ENCODE measurements at regions not wholly inside any gene's neighbourhood (a gene's known extent, or its start where the extent isn't known, plus 50 kb on each side); places are given as distances from the start of the nearest gene placed in this dataset.

GRCh38 chr9:629146-629545 lies 212.4 kb upstream of the DMRT1 start:
- no peaks in the 10 kb centered on the region for H3K79me2 ChIP-seq (ENCODE audit: low read depth)
- no peak overlapping the region for H3K4me3 Mint-ChIP-seq
- peaks cover 13% of the 10 kb centered on the region for H3K4me1 ChIP-seq
- no peaks in the 10 kb centered on the region for H3K9me3 ChIP-seq (ENCODE audit: low read depth)
- no peak overlapping the region for H3K27ac ChIP-seq
- H3F3A ChIP-seq (ENCODE audit: low read depth), result no peaks in the 10 kb centered on the region
- H3K36me3 ChIP-seq, result no peaks in the 10 kb centered on the region
- H2AFZ ChIP-seq (replicated peaks), result no peak overlapping the region
- no peaks in the 10 kb centered on the region for H3K36me3 Mint-ChIP-seq
- H3K4me3 ChIP-seq, result no peak overlapping the region
- H3K9ac ChIP-seq, result no peak overlapping the region
- H3K9me3 Mint-ChIP-seq, result peaks cover 6% of the 10 kb centered on the region
- H3K4me1 Mint-ChIP-seq, result peaks cover 22% of the 10 kb centered on the region
- no peaks in the 10 kb centered on the region for H3K27me3 ChIP-seq
- H3K27ac Mint-ChIP-seq, result no peak overlapping the region
- no peak for DNase-seq (ENCODE audit: low spot score)
- no peak overlapping the region for H3K4me2 ChIP-seq
- no peaks in the 10 kb centered on the region for H4K20me1 ChIP-seq (ENCODE audit: low read depth)
- peaks cover under 1% of the 10 kb centered on the region for H3K27me3 Mint-ChIP-seq (ENCODE audit: insufficient read depth, low read depth)
- TF ChIP-seq CTCF (IDR thresholded peaks at IDR 0.05), result no peak
- TF ChIP-seq EZH2 (IDR thresholded peaks at IDR 0.05), result no peak
- no peak for TF ChIP-seq EZH2phosphoT487 (IDR thresholded peaks at IDR 0.05)

GRCh38 chr9:630817-631216 lies 210.7 kb upstream of the DMRT1 start:
- no peak overlapping the region for H3K4me3 ChIP-seq
- Mint-ChIP-seq H3K4me1 (peaks cover 18% of the 10 kb centered on the region), H3K27ac (no peak overlapping the region), H3K9me3 (peaks cover 7% of the 10 kb centered on the region), H3K4me3 (no peak overlapping the region), H3K27me3 (ENCODE audit: insufficient read depth, low read depth) (peaks cover 2% of the 10 kb centered on the region), H3K36me3 (no peaks in the 10 kb centered on the region)
- H3K27me3 ChIP-seq, result no peaks in the 10 kb centered on the region
- H3K4me1 ChIP-seq, result peaks cover 8% of the 10 kb centered on the region
- H3K27ac ChIP-seq, result no peak overlapping the region
- H3F3A ChIP-seq (ENCODE audit: low read depth), result no peaks in the 10 kb centered on the region
- no peaks in the 10 kb centered on the region for H3K9me3 ChIP-seq (ENCODE audit: low read depth)
- no peak overlapping the region for H3K9ac ChIP-seq
- no peaks in the 10 kb centered on the region for H3K79me2 ChIP-seq (ENCODE audit: low read depth)
- no peaks in the 10 kb centered on the region for H4K20me1 ChIP-seq (ENCODE audit: low read depth)
- H3K36me3 ChIP-seq, result no peaks in the 10 kb centered on the region
- H2AFZ ChIP-seq (replicated peaks), result no peak overlapping the region
- no peak overlapping the region for H3K4me2 ChIP-seq
- no peak for DNase-seq (ENCODE audit: low spot score)
- TF ChIP-seq EZH2 (IDR thresholded peaks at IDR 0.05) (no peak), CTCF (IDR thresholded peaks at IDR 0.05) (no peak), EZH2phosphoT487 (IDR thresholded peaks at IDR 0.05) (no peak)

GRCh38 chr9:631596-631995 lies 209.9 kb upstream of the DMRT1 start:
- H3K4me1 Mint-ChIP-seq, result peaks cover 13% of the 10 kb centered on the region
- peaks cover 5% of the 10 kb centered on the region for H3K4me1 ChIP-seq
- no peaks in the 10 kb centered on the region for H3K79me2 ChIP-seq (ENCODE audit: low read depth)
- H3K27me3 Mint-ChIP-seq (ENCODE audit: insufficient read depth, low read depth), result peaks cover 2% of the 10 kb centered on the region
- H3K4me2 ChIP-seq, result no peak overlapping the region
- H3F3A ChIP-seq (ENCODE audit: low read depth), result no peaks in the 10 kb centered on the region
- H3K27me3 ChIP-seq, result no peaks in the 10 kb centered on the region
- no peak overlapping the region for H3K4me3 Mint-ChIP-seq
- TF ChIP-seq EZH2 (IDR thresholded peaks at IDR 0.05) (no peak), CTCF (IDR thresholded peaks at IDR 0.05) (no peak), EZH2phosphoT487 (IDR thresholded peaks at IDR 0.05) (no peak)
- no peak overlapping the region for H2AFZ ChIP-seq (replicated peaks)
- no peak overlapping the region for H3K9ac ChIP-seq
- H3K27ac ChIP-seq, result no peak overlapping the region
- H3K9me3 ChIP-seq (ENCODE audit: low read depth), result no peaks in the 10 kb centered on the region
- no peak overlapping the region for H3K4me3 ChIP-seq
- H3K36me3 ChIP-seq, result no peaks in the 10 kb centered on the region
- DNase-seq (ENCODE audit: low spot score), result no peak
- H3K36me3 Mint-ChIP-seq, result no peaks in the 10 kb centered on the region
- no peak overlapping the region for H3K27ac Mint-ChIP-seq
- peaks cover 7% of the 10 kb centered on the region for H3K9me3 Mint-ChIP-seq
- H4K20me1 ChIP-seq (ENCODE audit: low read depth), result no peaks in the 10 kb centered on the region
